ENCODE measurements at regions not wholly inside any gene's neighbourhood (a gene's known extent, or its start where the extent isn't known, plus 50 kb on each side); places are given as distances from the start of the nearest gene placed in this dataset.

- Histone ChIP-seq H3K9me3 (ENCODE audit: low read length) (no peaks in the 10 kb centered on the region), H4K20me1 (ENCODE audit: insufficient read depth) (no peaks in the 10 kb centered on the region), H3K9me2 (ENCODE audit: insufficient read depth, low read length) (no peaks in the 10 kb centered on the region), H3K4me2 (ENCODE audit: low read length) (no peak overlapping the region), H3F3A (ENCODE audit: insufficient read depth, low read length, poor library complexity, severe bottlenecking) (no peaks in the 10 kb centered on the region), H3K36me3 (ENCODE audit: insufficient read depth, low read length) (no peaks in the 10 kb centered on the region), H2AFZ (ENCODE audit: low read depth, low read length) (no peak overlapping the region), H3K27me3 (ENCODE audit: insufficient read depth, low read depth, low read length) (no peaks in the 10 kb centered on the region), H3K27ac (ENCODE audit: low read length) (no peak overlapping the region), H3K4me3 (ENCODE audit: low read length) (no peak overlapping the region), H3K79me2 (replicated peaks; ENCODE audit: insufficient read depth, low read length) (no peaks in the 10 kb centered on the region), H3K9ac (ENCODE audit: low read length) (no peak overlapping the region)
- TF ChIP-seq REST (IDR thresholded peaks at IDR 0.05; ENCODE audit: borderline replicate concordance) (no peak), EZH2 (IDR thresholded peaks at IDR 0.05; ENCODE audit: borderline replicate concordance, insufficient read depth, low read length, poor library complexity, severe bottlenecking) (no peak), EP300 (conservative IDR thresholded peaks at IDR 0.05; ENCODE audit: poor library complexity, severe bottlenecking) (no peak), TAF1 (IDR thresholded peaks at IDR 0.05; ENCODE audit: low read depth) (no peak), RAD21 (conservative IDR thresholded peaks at IDR 0.05) (no peak), MXI1 (conservative IDR thresholded peaks at IDR 0.05; ENCODE audit: poor library complexity, severe bottlenecking) (no peak), POLR2AphosphoS5 (IDR thresholded peaks at IDR 0.05) (no peak), SMC3 (conservative IDR thresholded peaks at IDR 0.05; ENCODE audit: poor library complexity) (no peak)
- TF ChIP-seq, protein P1, sequence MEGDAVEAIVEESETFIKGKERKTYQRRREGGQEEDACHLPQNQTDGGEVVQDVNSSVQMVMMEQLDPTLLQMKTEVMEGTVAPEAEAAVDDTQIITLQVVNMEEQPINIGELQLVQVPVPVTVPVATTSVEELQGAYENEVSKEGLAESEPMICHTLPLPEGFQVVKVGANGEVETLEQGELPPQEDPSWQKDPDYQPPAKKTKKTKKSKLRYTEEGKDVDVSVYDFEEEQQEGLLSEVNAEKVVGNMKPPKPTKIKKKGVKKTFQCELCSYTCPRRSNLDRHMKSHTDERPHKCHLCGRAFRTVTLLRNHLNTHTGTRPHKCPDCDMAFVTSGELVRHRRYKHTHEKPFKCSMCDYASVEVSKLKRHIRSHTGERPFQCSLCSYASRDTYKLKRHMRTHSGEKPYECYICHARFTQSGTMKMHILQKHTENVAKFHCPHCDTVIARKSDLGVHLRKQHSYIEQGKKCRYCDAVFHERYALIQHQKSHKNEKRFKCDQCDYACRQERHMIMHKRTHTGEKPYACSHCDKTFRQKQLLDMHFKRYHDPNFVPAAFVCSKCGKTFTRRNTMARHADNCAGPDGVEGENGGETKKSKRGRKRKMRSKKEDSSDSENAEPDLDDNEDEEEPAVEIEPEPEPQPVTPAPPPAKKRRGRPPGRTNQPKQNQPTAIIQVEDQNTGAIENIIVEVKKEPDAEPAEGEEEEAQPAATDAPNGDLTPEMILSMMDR (IDR thresholded peaks at IDR 0.05; ENCODE audit: poor library complexity, severe bottlenecking) = no peak
Measured at GRCh38 chr12:66900616-66901015, 221.7 kb upstream of the GRIP1 start.

GRCh38 chr12:66901138-66901932, 222.5 kb upstream of the GRIP1 start:
- Histone ChIP-seq H3K4me3 (ENCODE audit: low read length) (no peak overlapping the region), H3K27me3 (ENCODE audit: insufficient read depth, low read depth, low read length) (no peaks in the 10 kb centered on the region), H2AFZ (ENCODE audit: low read depth, low read length) (no peak overlapping the region), H3K9me2 (ENCODE audit: insufficient read depth, low read length) (no peaks in the 10 kb centered on the region), H4K20me1 (ENCODE audit: insufficient read depth) (no peaks in the 10 kb centered on the region), H3K9ac (ENCODE audit: low read length) (no peak overlapping the region), H3K36me3 (ENCODE audit: insufficient read depth, low read length) (no peaks in the 10 kb centered on the region), H3F3A (ENCODE audit: insufficient read depth, low read length, poor library complexity, severe bottlenecking) (no peaks in the 10 kb centered on the region), H3K9me3 (ENCODE audit: low read length) (no peaks in the 10 kb centered on the region), H3K79me2 (replicated peaks; ENCODE audit: insufficient read depth, low read length) (no peaks in the 10 kb centered on the region), H3K4me2 (ENCODE audit: low read length) (no peak overlapping the region), H3K27ac (ENCODE audit: low read length) (no peak overlapping the region)
- no peak for TF ChIP-seq TAF1 (IDR thresholded peaks at IDR 0.05; ENCODE audit: low read depth)
- TF ChIP-seq, protein P1 (IDR thresholded peaks at IDR 0.05; ENCODE audit: poor library complexity, severe bottlenecking) = no peak
